HT-29 (cell line): ENCODE measurements at regions not wholly inside any gene's neighbourhood (a gene's known extent, or its start where the extent isn't known, plus 50 kb on each side); places are given as distances from the start of the nearest gene placed in this dataset.

ENCODE experiments used
- DNase-seq: peaks from one replicate; pipeline ENCODE4 v3.0.0-alpha.2; 2015; ENCODE audit warnings: low spot score

DNA sequence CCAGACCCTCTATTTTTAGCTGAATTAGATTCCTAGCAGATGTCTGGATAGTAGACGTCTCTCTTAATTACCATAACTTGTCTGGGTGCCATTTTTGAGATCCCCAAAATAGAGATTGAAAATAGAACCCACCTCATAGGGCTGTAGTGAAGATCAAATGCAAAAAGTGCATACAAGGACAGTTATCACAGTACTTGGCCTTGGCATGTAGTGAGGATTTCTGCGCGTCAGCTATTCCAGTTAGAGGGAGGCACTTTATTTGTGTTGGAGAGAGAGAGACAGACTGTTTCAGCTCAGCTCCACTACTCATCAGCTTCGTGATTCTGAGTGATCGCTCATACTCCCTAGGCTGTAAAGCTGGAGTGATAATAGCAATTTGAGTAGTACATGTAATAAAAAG is 59.6 kb upstream of the CDH13 start:
- DNase-seq: no peak

DNA sequence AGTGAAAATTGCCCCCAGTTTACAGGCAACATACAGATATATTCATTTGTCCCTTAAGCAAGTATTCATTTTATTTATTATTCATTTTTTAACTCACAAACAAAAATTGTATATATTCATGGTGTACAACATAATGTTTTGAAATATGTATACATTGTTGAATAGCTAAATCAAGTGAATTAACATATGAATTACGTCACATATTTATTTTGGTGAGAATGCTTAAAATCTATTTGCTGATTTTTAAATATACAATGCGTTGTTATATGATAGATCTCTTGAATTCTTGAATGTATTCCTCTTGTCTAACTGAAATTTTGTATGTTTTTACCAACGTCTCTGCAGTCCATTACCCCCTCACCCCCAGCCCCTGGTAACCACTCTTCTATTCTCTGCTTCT is 63.4 kb upstream of the CDH13 start:
- DNase-seq: no peak

DNA sequence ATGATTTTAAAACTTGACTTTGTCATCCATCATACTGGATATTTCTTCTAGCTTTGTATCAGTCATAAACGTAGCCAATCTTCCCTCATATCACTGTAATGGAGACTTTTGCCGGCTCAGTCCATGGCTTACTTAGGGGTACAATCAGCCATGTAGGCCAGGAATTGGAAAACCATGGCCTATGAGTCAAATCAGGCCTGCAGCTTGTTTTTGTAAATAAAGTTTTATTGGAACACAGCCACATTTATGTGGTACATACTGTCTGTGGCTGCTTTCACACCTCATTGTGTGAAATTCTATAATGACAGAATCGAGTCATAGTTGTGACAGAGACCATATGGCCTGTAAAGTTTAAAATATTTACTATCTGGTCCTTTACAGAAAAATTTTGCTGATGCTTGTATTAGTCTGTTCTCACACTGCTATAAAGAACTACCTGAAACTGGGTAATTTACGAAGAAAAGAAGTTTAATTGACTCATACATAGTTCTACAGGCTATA is 64.5 kb upstream of the CDH13 start:
- no peak for DNase-seq

DNA sequence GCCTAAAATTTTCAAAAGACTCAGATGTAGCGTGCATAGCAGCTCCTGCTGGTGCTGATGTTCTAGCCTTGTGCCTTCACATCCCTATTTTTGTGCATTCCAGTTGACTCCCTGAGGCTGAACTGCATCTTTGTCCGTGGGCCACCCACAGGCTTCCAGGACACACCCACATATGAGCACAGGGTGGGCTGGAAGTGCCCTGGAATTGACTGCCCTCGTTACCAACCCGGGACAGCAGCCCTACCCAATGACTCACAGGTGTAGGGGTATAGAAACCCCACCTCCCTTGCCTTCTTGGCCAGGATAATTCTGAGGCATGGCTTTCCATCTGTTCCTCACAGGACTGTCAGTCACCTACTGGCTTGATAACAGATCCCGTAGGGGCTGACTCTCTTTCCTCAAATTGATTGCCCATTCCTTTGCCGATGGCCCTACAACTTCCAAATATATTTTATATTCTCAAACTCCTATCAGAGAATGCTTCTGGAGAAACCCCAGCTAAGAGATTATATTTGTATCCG is 65.9 kb upstream of the CDH13 start:
- no peak for DNase-seq

DNA sequence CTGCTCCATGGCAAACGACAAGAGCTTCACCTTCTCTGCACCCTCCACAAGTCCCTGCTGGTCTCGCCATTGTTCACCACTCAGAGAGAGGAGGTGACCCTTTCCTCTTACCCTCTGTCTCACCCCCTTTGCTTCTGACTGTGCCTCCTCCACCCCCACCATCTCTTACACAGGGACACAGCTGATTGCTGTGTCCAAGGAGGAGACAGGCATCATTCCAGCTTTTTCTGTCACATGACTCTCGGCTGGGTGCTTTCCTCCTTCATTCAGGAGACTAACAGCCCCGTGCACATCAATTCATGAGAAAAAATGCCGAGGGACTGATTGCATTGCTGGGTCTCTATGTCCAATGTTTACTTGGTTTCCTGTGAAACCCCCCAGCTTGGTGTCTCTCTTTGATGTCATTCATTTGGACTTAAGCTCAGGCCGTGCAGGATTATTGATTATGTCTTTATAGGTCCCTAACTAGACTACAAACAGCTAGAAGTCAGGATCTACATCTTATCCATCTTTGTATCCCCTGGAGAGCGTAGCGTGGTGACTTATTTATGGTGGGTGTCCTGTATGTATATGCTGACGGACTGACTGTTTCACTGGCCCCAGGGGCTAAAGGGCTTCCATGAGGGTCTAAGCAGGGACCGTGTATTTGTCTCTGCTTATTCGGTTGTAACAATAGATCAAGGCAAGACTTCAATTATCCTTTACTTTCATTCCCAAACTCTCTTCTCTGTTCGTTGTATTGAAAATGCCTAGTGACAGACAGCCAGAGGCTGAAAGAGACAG is 82.2 kb upstream of the CDH13 start:
- DNase-seq: no peak

DNA sequence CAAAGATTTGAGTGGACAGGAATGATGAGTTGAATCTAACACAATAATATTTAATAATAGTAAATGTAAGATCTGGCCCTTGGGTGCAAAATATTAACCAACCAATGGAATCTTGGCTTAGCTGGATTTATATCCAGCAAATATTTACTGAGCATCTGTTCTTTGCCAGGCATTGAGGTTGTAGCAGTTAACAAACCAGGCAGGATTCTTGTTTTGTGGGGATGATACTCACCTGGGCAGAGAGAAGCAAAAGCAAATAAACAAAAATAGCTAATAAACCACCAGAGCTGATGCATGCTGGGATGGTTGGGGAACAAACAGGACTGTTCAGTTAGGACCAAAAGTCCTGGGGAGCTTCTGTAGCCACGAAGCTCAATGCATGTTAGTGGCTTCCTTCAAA is 84.1 kb upstream of the CDH13 start:
- no peak for DNase-seq

DNA sequence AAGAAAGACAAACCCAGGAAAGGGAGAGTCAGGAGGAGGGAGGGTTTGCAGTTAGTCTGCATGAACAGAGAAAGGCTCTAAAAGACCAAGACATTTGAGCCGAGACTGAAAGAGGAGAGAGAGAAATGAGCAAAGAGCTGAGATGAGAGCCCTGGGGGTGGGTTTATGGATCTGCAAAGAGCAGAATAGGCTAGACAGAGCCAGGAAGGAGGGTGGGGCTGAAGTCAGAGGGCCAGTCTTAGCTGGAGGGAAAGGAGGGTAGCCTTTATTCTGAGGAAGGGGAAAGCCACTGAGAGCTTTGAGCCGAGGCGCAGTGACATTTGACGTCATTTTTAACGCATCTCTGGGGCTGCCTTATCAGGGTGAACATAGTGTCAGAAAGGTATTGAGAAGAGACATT is 85.7 kb upstream of the CDH13 start:
- DNase-seq: no peak

DNA sequence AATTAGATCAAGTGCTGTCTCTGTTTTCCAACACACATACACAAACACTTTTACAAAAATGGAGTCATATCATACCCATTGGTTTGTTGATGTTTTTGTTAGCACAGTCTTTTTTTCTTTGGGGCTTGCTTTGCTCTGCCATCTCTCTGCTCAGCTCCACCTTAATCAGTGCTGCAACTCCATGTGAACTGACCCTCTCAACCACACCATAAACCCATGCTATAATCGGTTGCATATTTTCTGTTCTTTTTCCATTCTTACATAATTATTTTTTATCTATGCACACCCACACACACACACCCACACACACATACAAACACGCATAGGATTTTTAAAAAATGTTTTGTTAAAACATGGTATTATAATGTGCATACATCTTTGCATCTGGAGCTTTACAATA is 91.0 kb upstream of the CDH13 start:
- DNase-seq: no peak

DNA sequence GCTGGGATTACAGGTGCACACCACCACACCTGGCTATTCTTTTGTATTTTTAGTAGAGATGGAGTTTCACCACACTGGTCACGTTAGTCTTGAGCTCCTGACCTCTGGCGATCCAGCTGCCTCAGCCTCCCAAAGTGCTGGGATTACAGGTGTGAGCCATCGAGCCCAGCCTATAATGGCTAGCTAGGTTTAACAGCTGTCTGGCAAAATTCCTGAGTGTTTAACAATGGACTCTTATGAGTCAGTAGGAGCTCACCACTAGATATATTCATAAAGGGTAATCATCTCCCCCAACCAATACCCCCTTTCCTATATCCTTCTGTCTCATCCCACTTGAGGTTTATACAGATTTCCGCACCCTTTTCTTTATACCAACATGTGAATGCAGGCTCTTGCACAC is 91.5 kb upstream of the CDH13 start:
- DNase-seq: no peak

DNA sequence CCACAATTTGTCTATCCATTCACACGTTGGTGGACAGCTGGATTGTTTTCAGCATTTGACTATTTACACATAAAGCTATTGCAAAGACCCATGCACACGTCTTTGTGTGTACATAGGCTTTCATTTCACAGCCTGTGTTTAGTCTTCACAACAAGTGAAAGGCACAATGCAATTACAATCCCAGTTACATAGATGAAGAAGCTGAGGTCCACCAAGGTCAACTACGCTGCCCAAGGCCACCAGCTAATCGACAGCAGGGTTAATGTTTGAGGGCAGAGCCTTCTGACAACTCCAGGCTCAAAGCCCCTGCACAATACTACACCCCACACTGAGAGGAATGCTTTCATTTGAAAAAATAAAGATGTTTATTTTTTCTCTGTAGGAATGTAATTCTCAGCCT is 93.6 kb upstream of the CDH13 start:
- DNase-seq: no peak

DNA sequence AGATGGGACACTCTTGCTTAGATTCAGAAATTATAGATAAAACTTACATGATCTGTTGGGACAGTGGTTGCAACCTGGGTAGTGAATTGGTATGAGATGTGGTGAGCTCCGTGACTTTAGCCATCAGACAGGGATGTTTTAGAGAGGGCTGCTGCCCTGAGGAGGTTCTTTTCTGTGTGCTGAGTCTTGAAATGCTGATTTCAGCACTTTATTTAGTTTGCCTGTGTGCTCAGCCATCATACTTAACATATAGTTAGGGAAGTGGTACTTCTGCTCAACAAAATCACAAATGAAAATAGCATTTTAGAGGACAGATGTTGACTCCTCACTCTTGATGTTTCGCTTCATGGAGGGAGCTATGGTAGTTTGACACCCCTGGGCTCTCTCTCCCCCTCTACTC is 95.9 kb upstream of the CDH13 start:
- no peak for DNase-seq

DNA sequence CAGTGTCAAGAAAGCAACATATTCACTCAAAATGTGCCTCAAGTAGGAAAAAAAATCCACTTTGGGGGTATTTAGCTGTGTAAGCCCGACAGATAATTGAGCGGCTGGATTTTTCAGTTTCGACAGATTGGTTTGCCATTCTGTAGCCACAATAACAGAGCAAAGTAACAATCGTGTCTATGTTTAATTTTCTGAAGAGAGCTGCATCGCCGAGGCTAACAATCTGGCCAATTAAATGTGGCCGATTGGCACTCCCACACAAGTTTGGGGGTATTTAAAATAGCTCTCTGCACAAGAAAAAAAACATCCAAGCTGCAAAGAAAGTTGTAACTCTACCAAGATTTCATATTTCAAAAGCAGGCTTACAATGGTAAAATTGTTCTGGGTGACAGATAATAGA is 99.7 kb upstream of the CDH13 start:
- no peak for DNase-seq

DNA sequence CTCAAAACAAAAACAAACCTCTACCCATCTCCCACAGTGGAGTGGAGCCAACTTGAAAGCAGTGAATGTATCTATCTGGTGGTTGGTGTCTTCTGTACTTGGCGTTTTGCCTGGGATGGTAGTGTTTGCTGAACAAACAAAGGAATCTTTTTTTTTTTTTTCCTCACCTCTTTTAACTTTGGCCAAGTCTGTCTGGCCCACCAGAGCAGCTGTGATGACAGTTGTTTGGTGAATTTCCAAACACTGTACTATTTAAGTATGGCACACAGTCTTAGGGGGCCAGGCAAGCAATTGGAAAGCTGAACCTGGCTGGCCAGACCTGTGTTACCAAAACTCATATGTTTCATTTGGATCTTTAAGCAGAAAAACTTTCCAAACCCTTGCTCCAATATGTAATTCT is 101.8 kb upstream of the CDH13 start:
- DNase-seq: no peak

DNA sequence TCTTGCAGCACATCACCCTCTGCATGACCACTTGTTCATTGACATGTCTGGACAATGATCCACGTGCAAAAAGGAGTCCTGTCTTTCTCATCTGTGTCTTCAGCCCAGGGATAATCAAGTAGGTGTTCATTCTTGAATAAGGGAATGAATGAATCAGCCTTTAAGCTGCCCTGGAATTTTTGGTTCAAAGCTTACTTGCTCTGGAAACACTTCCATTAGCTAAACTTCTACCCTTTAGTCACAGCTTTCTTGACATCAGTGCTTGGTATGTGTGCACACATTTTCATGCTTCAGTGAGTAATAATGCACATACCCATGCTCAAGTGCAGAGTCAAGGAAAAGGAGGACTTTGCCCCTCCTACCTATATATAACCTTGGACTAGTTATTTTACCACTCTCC is 103.0 kb upstream of the CDH13 start:
- DNase-seq: no peak

DNA sequence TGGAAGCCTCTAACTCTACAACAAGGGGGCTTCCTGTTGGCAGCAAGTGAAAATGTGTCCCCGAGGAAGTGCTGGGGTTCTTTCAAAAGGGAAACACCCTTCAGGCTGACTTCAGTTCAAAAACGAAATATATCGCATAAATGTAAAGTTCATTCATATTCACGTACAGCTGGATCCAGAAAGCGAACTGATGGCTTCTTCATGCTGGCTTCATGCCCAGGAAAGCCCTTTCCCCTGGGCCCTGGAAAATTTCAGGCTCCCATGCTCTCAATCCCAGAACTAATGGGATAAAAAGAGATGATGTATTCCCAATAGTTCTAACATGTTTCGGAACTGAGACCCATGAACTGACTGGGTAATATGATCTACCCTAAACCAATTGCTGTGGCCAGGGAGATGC is 104.7 kb upstream of the CDH13 start:
- DNase-seq: no peak

DNA sequence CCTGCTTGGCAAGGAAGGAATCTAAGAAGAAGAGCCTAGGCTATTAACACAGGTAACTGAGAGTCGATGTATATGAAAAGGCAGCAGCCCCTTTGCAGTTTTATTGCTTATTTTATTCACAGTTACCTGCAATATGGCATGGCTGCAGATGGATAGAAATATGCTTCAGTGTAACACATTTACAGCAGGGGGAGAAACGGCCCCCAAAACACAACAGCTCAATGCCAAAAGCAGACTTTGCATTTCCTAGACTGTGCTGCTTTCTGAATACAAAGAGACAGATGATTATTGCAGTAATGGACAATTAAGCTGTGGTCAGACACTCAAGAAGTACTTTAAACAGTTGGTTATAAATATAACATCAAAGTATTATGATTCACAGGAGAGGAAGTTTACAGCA is 108.0 kb upstream of the CDH13 start:
- no peak for DNase-seq

DNA sequence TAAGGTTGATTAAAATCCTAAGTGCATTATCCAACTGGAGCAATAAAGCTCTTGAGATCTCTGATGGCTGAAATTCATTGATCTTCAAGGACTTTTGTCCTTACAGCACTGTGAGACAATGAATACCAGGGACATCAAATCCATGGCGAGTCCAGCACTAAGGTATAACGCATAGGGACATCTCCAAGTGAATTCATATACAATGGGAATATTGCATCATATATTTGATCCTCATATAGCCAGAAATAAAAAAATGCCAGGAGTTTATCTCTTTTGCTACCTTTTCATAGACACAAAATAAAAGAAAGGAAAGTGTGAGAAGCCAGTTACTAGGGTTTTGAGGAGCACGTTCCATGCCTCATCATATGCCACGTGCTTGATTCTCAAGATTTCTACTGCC is 112.5 kb upstream of the CDH13 start:
- DNase-seq: no peak

DNA sequence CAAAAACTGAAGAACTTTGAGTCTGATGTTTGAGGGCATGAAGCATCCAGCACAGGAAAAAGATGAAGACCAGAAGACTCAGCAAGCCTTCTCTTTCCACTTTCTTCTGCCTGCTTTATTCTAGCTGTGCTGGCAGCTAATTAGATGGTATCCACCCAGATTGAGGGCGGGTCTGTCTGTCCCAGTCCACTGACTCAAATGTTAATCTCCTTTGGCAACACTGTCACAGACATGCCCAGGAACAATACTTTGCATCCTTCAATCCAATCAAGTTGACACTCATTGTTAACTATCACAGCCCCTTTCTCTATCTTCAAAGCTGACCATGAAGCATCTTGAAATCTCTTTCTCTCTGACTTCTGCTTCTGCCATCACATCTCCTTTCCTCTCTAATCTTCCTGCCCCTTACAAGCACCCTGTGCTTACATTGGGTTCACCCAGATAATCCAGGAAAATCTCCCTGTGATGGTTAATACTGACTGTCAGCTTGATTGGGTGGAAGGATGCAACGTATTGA is 115.9 kb upstream of the CDH13 start:
- DNase-seq: no peak

DNA sequence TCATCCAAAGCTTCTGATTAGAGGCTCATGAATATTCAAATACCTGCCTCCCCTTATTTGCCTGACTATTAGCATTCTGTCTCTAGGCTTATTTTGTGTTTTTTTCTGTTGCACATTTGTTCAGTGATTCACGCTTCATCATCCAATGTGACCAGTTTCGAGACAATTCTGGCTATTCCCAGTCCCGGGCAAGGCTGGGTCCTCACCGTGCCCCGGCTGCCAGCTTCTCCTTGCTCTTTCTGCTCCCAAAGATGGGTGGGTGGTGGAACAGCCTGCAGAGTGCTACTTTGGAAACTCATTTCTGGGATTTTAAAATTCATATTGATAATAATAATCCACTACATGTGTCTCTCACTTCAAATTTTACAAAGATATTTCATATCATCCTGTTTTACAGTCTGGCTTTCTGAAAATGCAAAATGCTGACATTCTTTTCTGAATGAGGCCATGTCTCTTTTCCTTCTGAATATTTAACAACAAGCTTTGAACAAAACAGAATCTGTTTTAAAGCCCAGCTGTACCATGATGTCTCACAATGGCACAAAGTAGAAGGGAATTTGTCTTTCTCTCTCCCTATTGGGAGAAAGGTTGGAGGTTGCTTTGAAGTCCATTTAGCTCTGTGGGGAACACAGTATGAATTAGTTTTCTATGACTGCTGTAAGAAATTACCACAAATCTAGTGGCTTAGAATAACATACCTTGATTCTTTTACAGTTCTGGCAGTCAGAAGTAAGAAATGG is 116.9 kb upstream of the CDH13 start:
- no peak for DNase-seq

DNA sequence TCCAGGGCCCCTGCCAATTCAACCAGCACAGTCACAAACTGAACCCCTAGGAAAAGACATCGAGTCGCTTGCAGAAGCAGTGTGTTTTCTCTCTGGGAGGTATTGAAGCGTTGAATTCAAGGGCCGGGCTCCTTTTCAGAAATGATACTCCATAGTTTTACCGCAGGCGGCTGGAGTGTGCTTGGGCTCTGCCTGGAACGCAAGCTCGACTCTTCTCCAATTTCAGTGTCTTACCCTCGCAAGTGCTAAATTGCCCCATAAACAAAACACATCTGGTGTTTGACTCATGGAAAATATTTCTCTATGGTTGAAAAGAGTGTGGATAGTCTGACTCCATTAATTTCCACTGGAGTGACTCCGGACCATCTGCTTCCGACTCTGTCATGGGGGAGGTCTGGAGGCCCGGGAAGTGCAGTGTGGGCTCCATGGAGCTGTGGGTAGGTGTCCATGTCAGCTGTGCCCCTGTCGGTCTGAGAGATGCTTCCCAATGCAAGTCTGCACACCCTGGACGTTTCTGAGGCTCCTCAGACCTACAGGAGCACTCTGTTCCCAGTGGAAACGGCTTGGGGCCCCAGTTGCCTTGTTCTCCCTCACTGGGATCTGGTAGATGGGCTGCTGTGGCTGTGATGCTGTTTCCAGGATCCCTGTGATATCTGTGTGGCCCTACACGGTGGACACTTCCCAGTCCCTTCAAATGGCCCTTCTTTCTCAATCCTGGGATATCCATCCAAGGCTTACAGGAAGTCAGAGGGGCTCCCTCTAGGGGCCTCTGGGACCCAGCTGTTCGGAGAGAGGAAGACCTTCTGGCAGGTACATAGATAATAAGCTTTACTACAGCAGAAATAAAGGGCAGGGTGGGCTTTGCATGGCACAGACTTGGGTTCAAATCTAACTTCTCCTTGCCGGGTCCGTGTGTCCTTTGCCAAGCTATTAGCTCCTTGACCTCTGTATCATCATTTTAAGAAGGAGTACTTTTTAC is 119.8 kb upstream of the CDH13 start:
- DNase-seq: peak; percentile 1

DNA sequence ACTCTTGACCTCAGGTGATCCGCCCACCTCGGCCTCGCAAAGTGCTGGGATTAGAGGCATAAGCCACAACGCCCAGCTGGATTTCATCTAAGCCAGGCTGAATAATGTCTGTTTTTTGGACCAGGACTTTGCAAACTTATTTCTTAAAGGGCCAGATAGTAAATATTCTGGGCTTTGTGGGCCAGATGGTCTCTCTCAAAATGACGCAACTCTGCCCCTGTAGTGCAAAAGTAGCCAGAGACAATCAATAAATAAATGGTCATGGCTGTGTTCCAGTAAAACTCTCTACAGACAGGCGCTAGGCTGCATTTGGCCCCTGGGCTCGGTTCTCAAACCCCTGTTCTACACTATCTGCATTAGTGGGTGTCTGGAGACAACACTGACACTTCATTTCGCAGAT is 121.9 kb upstream of the CDH13 start:
- no peak for DNase-seq

DNA sequence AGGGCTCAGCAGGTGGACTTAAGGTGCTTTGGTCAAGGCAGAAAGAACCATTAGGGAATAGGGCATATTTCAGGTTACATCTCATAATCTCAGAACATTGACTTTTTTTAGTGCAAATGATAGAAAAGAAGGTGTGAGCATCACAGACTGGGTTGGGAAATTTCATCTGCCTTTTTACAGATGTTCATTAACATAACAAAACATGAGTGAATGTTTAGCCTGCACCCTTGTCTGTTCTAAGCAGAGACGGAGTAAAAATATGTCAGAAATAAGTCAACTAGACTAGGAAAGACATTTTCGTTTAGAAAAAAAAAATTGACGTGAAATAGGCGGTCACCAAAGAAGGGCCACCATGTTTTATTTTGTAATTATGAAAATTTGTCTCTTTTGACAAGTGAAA is 127.5 kb upstream of the CDH13 start:
- no peak for DNase-seq
